ENCODE measurements at regions not wholly inside any gene's neighbourhood (a gene's known extent, or its start where the extent isn't known, plus 50 kb on each side); places are given as distances from the start of the nearest gene placed in this dataset.

DNA sequence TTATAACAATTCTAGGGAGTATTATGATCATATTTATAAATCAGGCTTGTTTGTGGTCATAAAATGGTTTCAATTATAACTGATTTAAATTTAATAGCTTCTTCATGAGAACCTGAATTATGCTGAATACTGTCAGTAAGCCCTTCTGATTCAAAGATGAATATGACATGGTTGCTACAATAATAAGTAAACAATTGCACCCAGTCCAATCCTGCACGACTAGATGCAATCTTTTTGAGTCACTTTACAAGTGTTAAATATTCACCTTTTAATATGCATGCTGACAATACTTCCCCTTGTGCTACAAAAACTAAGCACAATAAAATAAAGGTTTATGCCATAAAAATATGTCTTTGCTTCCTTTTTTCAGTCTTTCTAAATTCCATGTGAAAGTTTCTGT lies 325.2 kb downstream of the KCNJ3 start:
- intact Hi-C loops (cut with micrococcal nuclease) (no loop called here), in situ Hi-C loops (cut with MboI) (no loop called here)
- Histone ChIP-seq H3K4me1 (replicated peaks in 1 of 2; ENCODE audit: control insufficient read depth in 2 of 2, insufficient read depth in 2 of 2, low read length in 2 of 2) (no peaks in the 10 kb centered on the region), H3K27ac (ENCODE audit: extremely low read depth, low read depth, low read length) (no peak overlapping the region), H3K27me3 (ENCODE audit: control insufficient read depth in 2 of 2, insufficient read depth in 2 of 2, low read length in 2 of 2) (no peaks in the 10 kb centered on the region), H3K36me3 (ENCODE audit: control insufficient read depth, insufficient read depth, low read length) (no peaks in the 10 kb centered on the region), H2AFZ (ENCODE audit: low read depth, low read length) (no peak overlapping the region), H4K20me1 (replicated peaks; ENCODE audit: control insufficient read depth, insufficient read depth, low read length) (no peaks in the 10 kb centered on the region), H3K9ac (ENCODE audit: insufficient read depth in 1 of 2, low read depth in 2 of 2, low read length in 2 of 2) (no peak overlapping the region), H3K4me2 (ENCODE audit: insufficient read depth, low read length) (no peak overlapping the region), H3K79me2 (ENCODE audit: control insufficient read depth, insufficient read depth, low read length) (no peaks in the 10 kb centered on the region), H3K9me3 (replicated peaks; ENCODE audit: control insufficient read depth, insufficient read depth, low read depth, low read length) (no peaks in the 10 kb centered on the region; the same call in 1 of the 2 replicates), H3K4me3 (no peak overlapping the region), H3K9me1 (ENCODE audit: control insufficient read depth, insufficient read depth, low read length) (no peaks in the 10 kb centered on the region)
- no peak for ATAC-seq
- WGBS (ENCODE audit: insufficient coverage, low coverage, missing lambda C conversion rate), result 0% methylated on average over 1 of the region's 1 CpG
- ChIA-PET CTCF (ENCODE audit: low intra/inter-chr PET ratio) (no interaction called here), POLR2A (no interaction called here)
- no peak for DNase-seq (ENCODE audit: extremely low read depth in 1 of 4, low spot score in 3 of 4)
- BruUV-seq (replicated peaks), result no TSS peak
- FAIRE-seq, result peak; percentile 66
- TF ChIP-seq KAT8 (IDR thresholded peaks at IDR 0.05; ENCODE audit: low read depth) (no peak), KLF10 (CRISPR knock-in tag; IDR thresholded peaks at IDR 0.05) (no peak), PYGO2 (tag; IDR thresholded peaks at IDR 0.05) (no peak), TSC22D4 (tag; IDR thresholded peaks at IDR 0.05) (no peak), HES1 (IDR thresholded peaks at IDR 0.05; ENCODE audit: low read depth) (no peak), NR3C1 (CRISPR knock-in tag; IDR thresholded peaks at IDR 0.05) (no peak), SIN3B (IDR thresholded peaks at IDR 0.05; ENCODE audit: low read depth) (no peak), NFYB (IDR thresholded peaks at IDR 0.05; ENCODE audit: extremely low read depth, insufficient read length) (no peak), ZZZ3 (IDR thresholded peaks at IDR 0.05) (no peak), MAZ (CRISPR knock-in tag; conservative IDR thresholded peaks at IDR 0.05 in 1 of 2, IDR thresholded peaks at IDR 0.05 in 1 of 2) (no peak), SAFB2 (IDR thresholded peaks at IDR 0.05; ENCODE audit: borderline replicate concordance, low read depth, low read length, severe bottlenecking) (no peak), SMARCC2 (IDR thresholded peaks at IDR 0.05; ENCODE audit: low read depth) (no peak), ARID2 (IDR thresholded peaks at IDR 0.05) (no peak)
- TF ChIP-seq, protein P1, sequence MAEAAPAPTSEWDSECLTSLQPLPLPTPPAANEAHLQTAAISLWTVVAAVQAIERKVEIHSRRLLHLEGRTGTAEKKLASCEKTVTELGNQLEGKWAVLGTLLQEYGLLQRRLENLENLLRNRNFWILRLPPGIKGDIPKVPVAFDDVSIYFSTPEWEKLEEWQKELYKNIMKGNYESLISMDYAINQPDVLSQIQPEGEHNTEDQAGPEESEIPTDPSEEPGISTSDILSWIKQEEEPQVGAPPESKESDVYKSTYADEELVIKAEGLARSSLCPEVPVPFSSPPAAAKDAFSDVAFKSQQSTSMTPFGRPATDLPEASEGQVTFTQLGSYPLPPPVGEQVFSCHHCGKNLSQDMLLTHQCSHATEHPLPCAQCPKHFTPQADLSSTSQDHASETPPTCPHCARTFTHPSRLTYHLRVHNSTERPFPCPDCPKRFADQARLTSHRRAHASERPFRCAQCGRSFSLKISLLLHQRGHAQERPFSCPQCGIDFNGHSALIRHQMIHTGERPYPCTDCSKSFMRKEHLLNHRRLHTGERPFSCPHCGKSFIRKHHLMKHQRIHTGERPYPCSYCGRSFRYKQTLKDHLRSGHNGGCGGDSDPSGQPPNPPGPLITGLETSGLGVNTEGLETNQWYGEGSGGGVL (CRISPR knock-in tag; IDR thresholded peaks at IDR 0.05), result no peak

All from K562 (cell line).